GM19324 (cell line): ENCODE measurements at regions not wholly inside any gene's neighbourhood (a gene's known extent, or its start where the extent isn't known, plus 50 kb on each side); places are given as distances from the start of the nearest gene placed in this dataset.

Experiments used
- ATAC-seq: cut with Tn5 transposase; IDR thresholded peaks from one replicate; pipeline ENCODE4 v1.9.1; 2021; ENCODE audit warnings: mild to moderate bottlenecking, moderate library complexity; ENCODE audit not compliant: unreplicated experiment, low FRiP score

DNA sequence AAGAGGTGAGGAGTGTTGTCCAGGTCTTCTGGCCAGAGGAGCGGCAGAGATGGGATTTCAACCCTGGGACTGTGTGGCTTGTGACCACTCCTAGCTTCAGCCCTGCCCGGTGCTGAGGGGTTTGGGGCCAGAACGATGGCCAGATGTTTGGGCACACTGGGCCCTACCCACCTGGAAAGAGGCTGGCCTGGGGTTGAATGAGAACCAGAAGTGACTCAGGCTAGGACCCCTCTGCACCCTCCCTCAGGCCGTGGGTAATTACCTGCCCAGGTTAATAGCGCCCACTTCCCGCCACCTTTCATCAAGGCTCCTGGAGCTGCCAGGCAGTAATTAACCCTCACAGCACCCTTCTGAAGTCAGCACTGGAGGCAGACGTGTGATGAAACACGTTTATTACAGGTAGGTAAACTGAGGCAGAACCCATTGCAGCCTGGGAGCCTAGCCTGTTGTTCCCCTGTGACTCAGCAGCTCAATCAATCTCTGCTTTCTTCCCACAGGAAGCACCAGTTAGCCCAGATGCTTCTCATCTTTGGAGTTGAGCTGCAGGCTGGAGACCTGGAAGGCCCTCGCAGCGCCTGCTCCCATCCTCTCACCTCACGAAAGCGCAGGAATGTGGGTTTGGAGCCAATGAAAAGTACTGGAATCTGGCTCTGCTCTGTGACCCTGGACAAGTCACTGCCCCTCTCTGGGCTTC, 120.8 kb downstream of the CEBPB start:
- ATAC-seq = no peak

DNA sequence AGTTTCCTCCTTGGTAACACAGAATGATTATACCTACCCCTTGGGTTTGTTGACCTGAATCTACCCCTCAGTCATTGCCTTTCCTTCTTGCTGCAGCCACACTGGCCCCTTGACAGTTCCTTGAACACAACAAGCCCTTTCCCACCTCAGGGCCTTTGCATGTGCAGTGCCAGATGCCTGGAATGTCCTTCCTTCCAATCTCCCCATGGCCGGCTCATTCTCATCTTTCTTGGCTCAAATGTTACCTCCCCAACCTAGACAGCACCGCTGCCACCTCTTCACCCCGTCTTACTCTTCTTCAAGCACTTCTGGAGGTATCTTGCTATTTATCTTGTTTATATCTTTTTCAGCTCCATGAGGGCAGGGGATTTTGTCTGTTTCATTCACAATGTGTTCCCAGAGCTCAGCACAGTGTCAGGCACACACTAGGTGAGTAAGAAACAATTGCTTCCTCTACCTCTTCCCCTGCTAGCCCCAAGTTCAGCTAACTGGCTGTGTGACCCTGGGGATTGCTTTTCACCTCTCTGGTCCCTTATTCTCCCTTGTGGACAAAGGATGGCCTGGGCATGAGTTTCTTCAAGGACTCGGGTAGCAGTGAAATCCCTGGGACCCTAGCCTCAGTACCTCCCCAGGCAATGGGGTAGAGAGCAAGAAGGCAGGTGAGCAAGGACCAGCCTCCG, 121.5 kb downstream of the CEBPB start:
- ATAC-seq = no peak

DNA sequence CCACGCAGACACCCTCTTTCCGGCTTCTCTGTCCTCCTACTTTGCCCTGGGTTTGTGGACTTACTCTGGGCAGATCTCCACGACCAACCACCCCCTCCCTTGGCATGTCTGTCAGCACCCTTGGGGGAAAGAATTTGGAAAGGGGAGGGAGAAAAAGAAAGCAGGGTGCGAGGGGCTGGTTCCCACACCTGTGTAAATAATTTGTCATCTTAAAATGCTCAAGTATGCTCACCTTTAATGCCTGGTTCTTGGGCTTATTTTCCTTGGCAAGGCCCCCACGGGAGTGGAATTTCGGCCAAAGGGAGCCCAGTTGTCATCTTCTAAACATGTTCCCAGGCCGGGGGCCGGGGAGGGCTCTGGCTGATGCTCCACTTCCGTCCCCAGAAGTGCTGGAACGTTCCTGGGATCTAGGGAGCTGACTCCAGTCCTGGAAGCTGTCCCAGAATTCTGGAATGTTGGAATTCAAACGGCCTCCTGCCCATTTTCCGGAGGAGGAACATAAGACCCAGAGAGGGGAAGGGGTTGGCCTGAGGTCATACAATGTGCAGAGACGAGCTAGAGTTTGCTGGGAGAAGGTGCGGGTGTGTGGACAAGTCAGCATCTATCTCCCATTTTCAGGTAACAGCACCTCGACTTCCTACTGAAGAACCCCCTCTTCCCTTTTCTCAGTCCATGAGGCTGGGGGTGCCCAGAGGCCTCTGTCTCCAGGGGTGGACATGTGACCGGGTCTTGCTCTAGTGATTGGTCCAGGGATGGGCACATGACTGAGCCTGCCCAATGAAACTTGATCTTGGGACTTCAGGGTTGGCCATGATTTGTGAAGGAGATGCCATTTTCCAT, 122.3 kb downstream of the CEBPB start:
- ATAC-seq = no peak

DNA sequence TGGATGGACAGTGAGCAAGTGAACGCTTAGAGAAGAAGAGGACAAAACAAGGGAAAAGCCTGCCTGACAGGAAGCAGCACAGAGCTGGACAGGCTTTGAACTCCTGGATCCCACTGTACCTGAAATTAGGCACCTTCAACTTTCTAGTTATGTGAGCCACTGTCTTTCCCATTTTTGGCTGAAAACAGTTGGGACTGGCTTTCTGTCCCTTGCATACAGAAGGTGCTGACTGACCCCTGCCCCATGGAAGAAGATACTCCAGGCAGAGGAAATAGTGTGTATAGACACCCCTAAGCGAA, 122.8 kb downstream of the CEBPB start:
- no peak for ATAC-seq

DNA sequence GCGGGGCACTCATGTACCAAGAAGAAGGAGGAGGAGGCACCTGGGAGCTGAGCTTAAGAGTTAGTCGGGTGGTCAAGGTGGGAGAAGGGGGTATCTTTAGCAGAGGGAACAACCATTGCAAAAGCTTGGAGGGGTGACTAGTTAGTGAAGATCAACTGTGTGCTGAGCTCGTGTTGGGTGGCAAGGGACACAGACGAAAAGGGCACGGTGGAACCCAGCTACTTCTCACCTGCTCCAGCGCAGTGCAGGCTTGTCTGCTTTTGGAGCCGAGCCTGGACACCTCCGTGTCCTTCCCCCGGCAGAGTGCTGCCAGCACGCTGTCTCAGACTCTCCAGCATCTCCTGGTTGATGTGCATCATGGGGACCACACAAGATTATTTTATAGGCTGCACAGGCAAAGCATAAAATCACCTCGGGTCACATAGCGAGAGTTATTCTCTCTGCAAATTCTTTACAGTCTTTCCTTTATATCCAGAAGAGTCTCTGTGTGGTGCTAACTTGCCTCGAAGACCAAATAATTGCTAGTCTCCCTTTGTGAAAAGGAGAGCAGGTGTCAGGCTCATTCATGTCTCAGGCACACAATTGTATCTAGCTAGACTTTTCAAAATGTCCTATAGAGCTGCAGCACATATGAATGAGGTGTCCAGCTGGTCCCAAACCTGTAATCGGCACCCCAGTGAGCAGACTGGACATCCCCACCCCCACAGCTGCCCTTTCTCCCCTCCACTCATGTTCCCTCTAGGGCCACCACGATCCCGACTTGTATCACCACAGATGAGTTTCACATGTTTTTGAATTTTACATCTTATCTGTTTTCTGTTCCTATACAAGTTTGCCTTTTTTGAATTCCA, 123.4 kb downstream of the CEBPB start:
- ATAC-seq = no peak

DNA sequence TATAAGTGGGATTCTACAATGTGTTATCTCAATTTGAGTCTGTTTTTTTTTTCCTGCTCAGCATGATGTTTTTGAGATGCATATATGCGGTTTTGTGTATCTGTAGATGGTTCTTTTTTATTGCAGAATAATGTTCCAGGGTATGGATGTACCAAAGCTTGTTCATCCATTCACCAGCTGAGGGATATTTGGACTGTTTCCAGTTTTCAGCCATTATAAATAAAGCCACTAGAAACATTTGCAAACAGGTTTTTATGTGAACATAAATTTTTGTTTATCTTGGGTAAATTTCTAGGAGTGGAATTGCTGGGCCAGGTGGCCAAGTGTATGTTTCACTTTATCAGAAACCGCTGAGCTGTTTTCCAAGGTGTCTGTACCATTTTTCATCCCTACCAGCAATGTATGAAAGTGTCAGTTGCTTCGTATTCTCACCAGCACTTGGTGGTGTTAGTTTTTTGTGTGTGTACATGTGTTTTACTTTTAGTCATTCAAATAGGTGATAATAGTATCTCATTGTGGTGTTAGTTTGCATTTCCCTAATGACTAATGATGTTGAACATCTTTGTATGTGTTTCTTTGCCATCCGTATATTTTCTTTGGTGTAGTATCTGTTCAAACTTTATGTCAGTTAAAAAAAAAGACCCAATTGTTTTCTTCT, 124.2 kb downstream of the CEBPB start:
- ATAC-seq = no peak

DNA sequence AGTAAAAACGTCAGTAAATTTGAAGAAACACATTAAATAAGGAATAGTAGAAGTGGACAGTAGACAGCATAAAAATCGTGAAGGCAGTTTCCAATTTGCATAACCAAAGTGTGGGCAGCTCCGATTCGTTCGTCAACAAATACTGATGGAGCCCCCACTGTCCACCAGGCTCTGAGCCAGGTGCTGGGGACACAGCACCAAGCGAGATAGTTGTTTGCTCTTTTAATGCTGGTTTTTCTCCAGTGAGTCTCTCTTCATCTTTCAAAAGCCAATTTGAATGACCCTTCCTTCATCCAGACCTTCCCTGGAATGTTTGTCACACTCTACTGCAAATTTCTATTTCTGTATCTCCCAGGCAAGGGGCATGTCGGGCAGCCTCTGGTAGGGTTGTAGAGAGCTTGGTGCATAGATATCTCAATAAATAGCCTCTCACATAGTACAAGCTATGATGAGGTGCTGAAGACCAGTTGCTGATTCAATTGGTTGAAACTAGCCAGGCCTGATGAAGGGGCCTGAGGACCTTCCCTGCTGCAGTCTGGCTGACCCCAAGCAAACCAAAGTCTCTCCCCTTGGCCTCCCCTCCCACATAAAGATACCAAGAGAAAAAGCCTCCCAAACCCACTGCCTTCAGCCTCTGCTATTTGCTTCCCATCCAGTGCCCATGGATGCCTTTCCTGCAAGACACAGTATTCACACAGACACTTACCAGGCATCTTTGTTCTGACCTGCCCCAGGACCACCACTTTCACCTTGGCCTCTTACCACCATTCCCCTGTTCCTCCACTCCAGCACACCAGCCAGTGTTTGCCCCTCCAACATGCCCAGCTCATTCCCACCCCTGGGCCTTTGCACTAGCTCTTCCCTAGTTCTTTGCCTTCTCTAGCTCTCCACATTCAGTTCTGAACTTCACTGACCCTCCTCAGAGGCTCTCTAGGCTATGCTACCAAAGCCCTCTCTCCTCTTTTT, 125.2 kb downstream of the CEBPB start:
- no peak for ATAC-seq

DNA sequence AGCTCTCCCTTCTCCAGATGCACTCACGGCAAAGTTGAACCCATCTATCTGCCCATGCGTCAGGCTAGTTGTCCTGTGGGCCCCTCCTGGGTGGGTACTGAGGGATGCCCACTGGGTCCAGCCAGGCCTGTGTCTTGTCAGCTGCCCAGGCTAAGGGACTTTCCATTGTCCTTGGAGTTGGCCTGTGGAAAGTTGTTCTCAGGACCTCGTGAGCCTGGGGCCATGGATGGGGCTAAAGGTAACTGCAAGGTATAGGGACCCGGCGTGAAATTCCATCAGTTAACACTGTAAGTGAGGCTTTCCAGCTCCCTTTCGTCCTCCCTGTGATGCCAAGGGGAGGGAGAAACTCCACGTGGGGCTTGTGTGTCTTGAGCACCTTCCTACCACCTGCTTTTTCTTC, 126.5 kb downstream of the CEBPB start:
- ATAC-seq = no peak

DNA sequence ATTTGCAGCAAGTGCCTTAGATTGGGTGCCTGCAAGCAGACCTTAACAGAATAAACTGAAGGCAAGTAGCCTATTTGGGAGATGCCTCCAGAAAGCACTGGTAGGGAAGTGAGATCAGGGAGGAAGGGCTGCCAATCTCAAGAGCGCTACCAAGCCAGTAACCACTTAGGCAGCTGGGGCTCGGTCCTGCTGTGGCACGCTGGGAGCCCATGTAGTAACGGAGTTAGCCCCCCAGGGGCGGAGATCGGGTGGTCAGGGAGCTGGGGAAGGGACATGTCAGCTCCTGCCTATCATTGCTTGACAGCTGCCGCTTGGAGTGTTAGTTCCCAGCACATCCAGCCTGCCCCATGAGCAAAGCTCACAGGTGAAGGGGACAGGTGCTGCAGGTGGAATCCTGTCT, 127.0 kb downstream of the CEBPB start:
- ATAC-seq = no peak

DNA sequence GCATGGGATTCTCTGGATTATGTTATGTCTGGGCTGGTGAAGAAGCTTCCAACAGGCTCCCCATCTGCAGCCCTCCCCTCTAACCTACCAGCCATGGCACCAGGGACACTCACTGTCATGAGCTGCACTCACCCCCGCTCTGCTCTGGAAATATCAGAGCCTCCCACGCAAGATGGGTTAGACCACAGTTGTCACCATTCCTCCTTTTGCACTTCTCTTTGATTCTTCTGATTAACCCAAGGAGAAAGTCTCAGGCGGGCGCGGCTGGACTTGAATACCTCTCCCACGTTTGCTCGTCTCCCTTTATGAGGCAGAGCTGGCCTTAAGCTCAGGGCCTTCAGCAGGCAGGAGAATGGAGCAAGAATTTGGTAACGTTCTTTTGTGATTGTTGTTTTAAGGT, 128.1 kb downstream of the CEBPB start:
- ATAC-seq = no peak

DNA sequence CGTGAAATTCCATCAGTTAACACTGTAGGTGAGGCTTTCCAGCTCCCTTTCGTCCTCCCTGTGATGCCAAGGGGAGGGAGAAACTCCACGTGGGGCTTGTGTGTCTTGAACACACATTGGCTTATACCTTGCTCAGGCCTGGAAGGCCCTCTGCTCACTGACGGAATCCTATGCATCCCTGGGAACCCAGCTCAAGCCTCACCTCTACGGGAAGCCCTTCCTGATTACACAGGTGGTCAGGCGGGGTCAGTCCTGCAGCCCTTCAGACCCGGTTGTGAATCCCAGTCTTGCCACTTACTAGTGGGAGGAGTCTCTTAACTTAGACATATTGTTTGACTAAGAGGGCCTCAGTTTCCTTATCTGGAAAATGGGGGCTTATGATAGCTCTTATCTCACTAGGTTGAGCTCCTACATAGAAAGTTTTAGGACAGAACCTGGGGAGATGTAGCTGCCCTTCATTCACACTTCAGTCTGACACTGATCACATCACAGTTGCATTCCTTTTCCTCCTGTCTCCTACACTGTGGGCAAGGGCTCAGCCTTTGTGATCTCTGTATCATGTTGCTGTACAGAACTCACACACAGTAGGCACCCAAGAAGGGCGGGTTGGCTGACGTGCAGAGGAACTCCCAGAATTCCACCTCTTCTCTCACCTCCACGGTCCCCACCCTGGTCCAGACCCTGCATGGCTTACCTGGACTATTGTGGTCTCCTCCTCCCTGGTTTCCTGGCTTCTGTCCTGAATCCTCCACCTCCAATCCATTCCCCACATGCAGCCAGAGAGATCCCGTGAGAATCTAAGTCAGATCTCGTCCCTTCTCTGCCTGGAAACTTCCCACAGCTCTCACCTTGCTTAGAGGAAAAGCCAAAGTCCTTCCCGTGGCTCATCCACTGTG, 129.6 kb downstream of the CEBPB start:
- ATAC-seq = no peak

DNA sequence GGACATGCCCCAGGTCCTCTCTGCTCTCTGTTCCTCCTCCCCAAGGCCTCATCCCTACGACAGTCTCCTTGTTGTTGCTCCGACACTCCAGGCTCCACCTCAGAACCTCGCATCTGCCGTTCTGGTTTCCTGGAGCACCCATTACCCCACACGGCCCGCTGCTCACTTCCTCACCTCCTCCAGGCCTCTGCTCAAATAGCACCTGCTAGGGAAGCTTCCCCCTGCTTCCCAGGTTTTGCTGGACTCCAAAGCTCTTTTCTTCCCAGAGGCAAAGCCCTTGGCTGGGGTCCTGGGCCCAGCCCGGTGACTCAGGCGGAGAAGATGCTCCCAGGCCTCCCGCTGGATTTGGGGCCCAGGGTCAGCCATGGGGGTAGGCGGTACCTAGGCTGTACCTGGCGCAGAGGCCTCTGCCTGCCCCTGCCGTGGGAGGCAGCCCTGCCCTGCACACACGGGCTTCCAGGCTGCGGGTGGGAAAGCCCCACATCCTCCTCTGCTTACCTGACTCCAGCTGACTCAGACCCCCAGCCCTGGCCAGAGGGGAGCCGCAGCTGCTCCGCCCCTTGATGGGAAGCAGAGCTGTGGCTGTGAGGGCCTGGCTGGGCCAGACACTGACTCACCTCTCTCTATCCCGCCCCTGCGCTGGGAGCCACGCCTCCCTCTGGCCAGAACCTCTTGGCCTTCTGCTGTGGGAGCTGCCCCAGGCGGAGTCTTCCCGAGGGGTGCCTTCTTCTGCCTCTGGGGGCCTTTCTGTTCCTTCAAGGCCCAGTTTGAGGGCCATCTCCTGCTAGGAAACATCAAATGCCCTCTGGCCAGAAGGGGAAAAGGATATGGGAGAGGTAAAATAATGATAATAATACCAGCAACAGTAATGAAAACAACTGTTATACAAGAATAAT, 130.5 kb downstream of the CEBPB start:
- no peak for ATAC-seq

DNA sequence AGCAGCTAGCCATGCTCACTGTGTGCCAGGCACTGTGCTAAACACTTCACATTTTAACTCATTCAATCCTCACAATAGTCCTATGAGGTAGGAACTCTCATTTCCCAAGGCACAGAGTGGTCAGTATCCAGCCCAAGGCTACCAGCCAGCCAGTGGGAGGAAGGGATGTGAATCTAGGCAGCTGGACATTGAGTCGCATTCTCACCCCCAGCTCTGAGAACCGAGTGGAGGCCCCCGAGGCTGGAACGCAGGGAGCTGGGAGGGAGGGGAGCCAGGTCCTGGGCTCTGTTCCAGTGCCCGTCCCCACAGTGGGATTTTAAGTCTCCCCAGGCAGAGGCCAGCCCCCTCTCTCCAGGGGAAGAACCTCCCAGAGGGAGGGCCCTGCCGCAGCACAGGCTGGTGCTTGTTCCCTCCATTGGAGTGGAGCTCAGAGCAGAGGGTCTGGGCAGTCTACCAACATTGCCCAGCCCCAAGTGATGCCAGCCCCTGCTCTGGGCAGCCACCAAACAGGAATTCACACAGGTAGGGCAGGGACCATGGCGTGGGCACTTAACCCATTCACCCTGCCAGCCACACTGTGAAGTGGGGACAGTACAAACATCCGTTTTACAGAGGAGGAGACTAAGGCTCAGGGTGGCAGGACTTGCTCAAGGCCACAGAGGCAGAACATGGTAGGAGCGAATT, 131.3 kb downstream of the CEBPB start:
- ATAC-seq = no peak

DNA sequence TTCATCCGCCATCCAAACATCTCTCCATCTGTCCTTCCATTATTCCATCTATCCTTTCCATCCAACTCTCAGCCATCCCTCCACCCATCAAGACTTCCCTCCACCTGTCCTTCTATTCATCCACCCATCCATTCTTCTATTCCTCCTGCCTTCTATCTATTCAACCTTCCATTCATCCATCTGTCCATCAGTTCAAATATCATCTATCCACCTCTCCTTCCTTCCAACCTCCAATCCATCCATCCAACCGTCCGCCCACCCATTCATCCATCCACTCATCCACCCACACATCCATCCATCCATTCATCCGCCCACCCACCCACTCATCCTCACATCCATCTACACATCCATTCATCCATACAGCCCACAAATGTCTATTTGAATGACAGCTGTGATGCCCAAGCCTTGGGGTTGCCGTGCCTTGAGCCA, 132.1 kb downstream of the CEBPB start:
- ATAC-seq = no peak

DNA sequence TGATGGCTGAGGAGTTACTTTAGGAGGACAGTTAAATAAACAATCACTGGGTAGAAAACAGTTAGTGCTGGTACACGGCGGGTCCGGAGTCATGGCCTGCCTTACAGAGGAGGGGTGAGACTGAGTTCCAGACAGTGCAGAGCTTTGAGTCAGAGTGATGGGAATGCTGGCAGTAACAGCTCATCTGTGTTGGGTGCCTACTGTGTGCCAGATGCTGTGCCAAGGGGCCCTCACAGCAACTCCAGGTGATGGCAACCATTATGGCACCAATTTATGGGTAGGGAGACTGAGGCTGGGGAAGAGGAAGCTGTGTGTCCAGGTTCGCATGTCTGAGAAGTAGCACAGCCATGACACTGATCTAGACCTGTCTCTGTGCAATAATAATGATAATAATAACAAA, 132.6 kb downstream of the CEBPB start:
- no peak for ATAC-seq
